ENCODE measurements at regions not wholly inside any gene's neighbourhood (a gene's known extent, or its start where the extent isn't known, plus 50 kb on each side); places are given as distances from the start of the nearest gene placed in this dataset.
"Not testable (repeated sequence)": the region's sequence is repeated elsewhere in the genome, so short reads cannot be mapped to it uniquely, and the experiment has no call there.

DNA sequence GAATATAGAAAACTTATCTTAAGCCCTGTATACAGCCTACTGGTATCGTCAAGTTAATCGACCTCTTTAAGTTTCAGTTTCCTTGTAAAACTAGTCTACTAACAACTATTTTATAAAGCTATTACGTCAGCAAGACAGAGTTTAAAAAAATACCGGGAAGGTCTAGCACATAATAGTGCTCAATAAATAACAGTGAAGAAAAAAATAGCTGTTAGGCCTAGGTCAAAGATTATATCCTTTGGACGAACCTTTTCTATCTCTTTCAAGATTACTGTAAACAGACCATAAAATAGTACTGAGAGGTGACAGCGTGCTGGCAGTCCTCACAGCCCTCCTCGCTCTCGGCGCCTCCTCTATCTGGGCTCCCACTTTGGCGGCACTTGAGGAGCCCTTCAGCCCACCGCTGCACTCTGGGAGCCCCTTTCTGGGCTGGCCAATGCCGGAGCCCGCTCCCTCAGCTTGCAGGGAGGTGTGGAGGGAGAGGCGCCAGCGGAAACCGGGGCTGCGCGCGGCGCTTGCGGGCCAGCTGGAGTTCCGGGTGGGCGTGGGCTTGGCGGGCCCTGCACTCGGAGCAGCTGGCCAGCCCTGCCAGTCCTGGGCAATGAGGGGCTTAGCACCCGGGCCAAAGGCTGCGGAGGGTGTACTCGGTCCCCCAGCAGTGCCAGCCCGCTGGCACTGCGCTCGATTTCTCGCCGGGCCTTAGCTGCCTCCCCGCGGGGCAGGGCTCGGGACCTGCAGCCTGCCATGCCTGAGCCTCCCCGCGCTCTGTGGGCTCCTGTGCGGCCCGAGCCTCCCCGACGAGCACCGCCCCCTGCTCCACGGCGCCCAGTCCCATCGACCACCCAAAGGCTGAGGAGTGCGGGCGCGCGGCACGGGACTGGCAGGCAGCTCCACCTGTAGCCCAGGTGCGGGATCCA lies 119.1 kb upstream of the HSF2 start:
- not testable (repeated sequence) for DNase-seq (ENCODE audit: low spot score)

DNA sequence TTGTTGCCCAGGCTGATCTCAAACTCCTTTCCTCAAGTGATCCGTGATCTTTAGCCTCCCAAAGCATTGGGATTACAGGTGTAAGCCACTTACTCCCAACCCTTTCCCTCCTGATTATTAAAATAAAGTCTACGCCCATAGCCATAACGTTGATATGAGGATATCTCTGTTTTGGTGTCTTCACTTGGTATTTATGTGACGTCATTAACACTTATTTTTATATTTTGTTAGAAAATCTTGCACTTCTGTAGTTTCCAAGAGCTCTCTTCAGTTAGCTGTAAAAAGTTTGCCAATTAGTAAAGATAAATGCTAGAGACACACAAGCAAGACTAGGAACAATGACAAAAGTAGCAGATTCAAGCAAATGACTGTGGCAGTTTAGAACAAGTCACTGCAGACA lies 115.6 kb upstream of the HSF2 start:
- no peak for DNase-seq (ENCODE audit: low spot score)

DNA sequence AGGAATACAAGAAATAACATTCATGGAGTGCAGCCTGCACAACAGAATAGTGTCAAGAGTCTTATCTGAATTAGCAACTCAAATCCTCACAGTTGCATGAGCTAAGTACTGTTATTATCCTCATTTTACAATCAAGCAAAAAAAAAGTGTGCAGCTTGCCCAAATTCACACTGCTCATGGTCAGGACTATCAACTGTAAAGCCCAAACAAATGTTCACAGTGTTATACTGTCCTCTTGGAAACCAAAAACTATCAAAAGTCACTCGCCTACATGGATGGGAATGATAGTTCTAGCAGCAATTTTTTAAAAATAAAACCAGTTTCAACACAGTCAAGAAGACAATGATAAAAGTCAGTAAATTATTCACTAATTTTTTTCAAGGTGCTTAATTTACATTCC lies 114.6 kb upstream of the HSF2 start:
- DNase-seq (ENCODE audit: low spot score), result no peak

DNA sequence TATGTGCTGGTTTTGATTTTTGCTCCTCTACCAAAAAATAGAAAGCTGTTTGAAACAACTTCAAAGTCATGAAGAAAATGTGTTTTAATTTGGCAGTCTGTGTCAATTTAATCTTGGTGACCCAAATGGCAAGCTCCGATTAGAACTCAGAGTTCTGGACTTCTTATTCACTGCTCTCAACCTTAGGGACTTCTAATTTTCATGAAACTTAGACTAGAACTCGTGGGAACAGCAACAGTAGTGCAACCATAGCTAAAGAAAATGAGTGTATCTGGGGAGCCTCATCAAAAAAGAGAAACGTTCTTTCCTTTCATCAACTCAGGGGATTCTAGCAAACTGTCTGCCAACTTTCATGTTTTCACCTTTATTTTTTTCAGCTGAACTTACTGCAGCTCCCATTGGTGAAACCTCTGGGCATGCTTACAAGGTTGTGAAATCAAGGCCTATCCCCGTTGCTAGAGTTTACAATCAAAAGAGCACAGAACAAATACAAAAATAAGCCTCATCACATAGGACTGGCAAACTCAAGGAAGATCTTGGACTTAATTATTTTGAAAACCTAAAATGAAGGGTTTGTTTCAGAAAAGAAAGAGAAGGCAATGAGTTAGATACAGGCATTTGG lies 114.0 kb upstream of the HSF2 start:
- no peak for DNase-seq (ENCODE audit: low spot score)

DNA sequence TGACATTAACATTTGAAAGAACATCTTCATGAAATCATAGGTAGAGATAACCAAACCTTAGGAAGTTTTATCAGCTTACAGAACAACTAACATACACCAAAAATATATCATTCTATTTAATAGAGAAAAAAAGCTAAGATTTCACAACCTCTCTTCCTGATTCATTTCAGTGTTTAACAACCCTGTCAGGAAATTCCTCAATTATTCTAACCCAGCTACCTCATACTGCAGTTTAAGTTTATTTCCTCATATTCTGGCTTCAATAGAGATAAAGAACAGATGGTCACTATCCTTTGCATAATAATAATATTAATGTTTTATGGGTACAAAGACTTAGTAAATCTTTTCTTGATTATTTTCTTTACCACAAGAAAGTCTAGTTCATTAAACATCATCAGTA lies 112.9 kb upstream of the HSF2 start:
- DNase-seq (ENCODE audit: low spot score), result no peak

DNA sequence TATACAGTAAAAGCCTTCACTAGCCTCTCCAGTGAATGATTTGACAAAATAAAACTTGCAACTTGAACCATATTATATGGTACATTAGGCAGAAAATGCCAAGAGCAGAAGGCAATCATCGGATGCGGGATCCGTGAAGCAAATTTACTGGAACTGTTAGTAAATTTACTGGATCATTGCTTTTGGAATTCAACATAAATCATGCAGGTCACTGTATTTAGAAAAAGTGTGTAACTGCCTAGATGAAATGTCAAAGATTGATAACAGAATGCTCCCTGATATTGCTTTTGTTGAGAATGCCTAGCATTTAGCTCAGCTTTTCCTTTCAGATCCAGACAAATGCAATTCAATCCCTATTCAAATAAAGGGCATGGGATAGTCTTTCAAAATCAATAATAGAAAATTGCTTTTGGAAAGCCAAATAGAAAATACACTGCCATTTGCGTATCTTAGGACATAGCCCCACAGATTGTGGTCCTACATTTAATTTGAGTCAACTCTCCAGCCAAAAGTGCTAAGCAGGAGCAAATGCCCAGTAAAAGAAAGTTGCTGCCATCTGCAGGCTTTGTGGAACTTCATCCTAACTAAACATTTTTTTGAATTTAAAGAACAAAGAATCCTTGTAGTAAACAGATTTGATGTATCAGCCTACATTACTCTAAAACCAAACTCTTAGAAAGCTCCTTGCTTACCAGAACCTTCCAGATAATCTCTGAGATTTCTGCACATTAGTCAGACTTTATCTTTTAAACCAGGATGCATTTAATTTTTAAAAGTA lies 109.5 kb upstream of the HSF2 start:
- DNase-seq (ENCODE audit: low spot score), result no peak

DNA sequence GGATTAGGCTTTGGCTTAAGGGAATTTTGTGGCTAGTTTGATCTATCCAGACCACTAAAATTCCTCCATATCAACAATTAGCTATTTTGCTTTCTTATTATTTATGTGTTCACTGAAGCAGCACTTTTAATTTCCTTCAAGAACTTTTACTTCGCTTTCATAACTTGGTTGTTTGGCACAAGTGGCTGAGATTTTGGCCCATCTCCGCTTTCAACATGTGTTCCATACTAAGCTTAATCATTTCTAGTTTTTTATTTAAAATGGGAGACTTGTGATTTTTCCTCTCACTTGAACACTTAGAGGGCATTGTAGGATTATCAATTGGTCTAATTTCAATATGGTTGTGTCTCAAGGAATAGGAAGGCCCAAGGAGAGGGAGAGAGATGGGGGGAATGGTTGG lies 102.4 kb upstream of the HSF2 start:
- no peak for DNase-seq (ENCODE audit: low spot score)

DNA sequence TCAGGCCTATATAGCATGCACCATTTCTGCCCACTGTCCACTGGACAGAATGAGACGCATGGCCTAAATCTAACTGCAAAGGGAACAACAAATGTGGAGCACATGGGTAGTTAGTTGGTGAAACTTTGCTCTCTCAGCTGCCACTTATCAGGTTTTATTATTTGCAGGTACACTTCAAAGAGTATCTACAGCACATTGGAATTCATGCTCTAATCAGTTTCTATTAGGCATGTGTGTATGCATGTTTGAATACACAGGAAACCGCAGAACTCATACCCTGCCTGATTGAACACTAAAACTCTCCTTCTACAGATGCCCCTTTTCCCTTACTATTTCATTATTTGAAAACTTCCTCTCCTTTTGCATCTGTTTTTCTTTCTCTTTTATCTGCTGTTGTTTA lies 97.4 kb upstream of the HSF2 start:
- no peak for DNase-seq (ENCODE audit: low spot score)

DNA sequence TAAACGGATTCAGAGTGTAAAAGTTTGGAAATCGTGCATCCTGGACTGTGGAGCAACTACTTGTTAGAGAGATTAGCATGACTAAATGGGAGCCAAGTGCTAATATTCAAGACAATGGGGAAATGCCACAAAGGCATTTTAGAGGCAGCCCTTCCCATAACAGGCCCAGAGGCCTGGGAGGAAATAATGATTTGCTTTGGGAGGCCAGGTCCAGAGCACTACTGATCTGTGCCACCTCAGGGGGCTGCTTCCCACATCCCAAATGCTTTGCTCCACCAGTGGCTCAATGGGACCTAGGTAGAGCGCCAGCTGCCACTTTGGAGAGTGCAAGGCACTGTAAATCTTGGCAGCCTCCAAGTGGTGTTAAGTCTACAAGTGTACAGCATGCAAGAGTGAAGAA lies 91.9 kb upstream of the HSF2 start:
- no peak for DNase-seq (ENCODE audit: low spot score)

DNA sequence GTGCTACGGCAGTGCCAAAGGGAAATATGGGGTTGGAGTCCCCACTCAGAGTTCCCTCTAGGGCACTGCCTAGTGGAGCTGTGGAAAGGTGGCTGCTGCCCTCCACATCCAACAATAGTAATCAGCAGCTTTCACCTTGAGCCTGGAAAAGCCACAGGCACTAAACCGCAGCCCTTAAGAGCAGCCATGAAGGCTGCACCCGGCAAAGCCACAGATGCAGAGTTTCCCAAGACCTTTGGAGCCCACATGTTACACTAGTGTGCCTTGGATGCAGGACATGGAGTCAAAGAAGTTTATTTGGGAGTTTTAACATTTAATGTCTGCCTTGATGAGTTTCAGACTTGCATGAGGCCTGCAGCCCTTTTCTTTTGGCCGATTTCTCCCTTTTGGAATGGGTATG lies 91.4 kb upstream of the HSF2 start:
- DNase-seq (ENCODE audit: low spot score), result no peak

DNA sequence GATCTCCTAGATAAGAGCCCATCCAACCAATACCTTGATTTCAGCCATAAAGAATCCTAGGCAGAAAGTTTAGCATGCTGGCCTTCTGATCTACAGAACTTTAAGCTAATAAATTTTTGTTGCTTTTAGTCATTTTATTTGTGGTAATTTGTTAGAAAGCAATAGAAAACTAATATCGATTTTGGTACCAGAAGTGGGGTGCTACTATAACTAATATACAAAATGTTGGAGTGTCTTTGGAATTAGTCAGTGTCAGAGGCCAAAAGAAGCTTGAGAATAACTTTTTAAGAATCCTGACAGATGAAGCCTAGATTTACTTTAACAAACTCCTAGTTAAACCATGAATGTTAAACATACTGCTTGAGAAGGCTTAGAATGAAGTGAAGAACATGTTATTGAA lies 83.6 kb upstream of the HSF2 start:
- DNase-seq (ENCODE audit: low spot score), result no peak

DNA sequence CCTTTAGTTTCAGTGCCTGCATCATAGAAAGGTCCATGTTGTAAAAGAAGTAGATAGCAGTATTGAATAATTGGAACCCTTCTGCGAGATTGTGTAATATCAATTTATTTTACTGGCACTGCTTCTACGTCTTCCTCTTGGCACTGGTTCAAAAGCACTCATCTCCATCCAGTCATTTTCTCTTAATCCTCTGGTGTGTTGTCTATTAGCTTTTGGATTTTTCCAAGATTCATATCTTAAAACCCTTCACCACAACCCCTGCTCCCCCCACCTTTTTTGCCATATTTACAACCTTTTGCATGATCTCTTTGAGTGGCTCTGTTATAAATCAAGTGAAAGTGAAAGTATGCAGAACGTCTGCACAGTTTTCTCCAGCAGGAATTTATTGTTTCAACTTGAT lies 76.6 kb upstream of the HSF2 start:
- DNase-seq (ENCODE audit: low spot score), result no peak

DNA sequence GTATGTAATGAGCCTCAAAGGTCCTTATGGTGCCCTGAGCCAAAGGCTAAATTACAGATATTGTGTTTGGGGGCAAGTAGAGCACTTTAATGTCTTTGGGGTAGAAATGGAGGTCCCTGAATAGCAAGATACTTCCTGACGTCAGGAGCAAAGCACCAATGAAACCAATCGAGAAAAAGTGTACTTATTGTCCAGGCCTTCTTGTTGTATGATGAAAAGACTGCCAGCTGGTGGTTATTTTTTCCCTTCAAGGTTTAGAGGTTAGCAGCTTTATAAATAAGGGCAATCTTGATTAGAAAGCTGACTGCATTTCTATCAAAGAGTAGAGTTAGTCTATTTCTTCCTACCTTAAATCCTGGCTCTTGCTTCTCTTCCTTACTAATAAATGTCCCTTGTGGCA lies 76.1 kb upstream of the HSF2 start:
- DNase-seq (ENCODE audit: low spot score), result no peak

DNA sequence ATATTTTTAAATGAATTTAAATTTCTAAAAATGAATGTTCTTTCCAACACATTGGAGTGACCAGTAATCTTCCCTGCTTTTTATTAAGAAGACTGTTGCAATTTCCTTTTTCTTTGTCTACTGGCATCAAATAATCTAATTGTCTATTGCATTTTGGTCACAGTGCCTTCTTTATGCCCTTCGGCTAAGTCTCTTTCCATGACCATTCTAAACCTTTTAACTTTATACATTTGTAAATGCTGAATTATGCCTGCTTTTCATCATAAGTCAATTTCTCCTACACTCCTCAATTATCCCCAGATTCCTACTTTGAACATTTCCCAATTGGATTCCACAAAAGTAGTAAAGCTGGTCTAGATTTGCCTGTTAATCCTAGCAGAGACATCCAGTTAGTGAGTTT lies 69.1 kb upstream of the HSF2 start:
- no peak for DNase-seq (ENCODE audit: low spot score)

DNA sequence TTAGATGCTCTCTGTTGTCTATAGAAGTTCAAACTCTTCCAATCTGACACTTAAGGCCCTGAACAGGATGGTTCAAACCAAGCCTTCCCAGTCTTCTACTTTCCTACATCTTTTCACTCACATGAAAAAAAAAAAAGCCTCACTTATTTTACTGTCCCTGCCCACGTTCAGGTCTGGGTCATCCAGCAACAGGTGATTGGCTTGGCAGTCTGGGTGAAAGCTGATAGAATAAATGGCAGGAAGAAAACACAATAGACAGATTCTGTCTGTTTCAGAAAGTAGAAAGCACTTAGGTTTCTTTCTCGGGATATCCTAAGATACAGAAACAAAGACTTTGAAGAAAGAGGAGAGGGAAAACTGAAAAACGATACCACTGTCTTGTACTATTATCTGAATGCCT lies 61.8 kb upstream of the HSF2 start:
- no peak for DNase-seq (ENCODE audit: low spot score)

DNA sequence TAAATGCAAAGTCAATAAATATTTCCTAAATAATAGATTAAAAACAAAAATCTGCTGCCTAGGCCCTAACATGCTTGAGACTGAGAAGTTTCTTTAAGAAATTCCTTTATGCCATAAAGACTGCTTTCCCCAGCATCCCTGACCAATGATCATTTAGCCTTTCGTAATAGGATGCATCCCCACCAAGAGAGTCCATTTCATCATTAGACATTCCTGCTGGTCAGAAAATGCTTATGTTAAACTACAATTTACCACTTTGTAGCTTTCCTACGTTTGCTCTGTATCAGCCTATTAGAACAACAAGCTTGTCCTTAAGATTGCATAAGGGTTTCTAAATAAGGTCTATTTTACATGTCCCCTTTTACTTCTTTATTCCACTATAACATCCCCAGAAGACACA lies 59.8 kb upstream of the HSF2 start:
- no peak for DNase-seq (ENCODE audit: low spot score)

DNA sequence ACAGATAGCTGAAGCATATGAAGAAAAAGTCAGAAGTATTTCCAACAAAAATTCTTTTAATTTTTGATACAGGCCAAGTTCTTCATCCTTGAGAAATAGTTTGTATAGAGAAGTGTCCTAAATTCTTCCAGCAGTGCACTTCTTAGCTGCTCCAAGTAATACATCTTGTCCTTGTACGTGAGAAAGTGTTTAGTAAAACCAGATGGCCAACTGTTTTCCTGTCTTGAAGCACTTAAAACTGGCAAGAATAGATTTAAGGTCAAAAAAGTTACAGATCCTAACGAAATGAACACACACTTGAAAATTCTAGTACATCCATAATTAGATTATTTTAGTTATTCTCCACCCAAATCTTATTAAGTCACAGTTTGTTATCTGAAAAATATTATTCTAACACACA lies 52.2 kb upstream of the HSF2 start:
- DNase-seq (ENCODE audit: low spot score), result no peak

DNA sequence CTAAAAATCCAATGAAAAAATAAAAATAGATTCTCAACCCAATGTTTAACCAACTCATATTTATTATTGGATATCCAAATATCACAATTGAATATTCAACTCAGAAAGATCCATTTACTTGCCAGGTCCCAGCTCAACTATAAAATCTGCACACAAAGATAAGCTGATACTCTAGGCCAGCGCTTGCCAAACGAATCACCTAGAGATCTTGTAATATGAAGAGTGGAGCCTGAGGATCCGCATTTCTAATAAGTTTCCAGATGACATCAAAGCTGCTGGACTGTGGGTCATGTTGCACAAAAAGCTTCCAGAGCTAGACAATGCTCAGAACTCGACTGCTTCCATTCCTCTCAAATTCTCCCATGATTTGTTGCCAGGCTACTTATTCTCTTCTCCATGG lies 51.7 kb upstream of the HSF2 start:
- no peak for DNase-seq (ENCODE audit: low spot score)

All from germinal center (tissue), 1 donor.